Cardiac fibroblast (primary cell): ENCODE measurements at regions not wholly inside any gene's neighbourhood (a gene's known extent, or its start where the extent isn't known, plus 50 kb on each side); places are given as distances from the start of the nearest gene placed in this dataset.

Source experiments
- DNase-seq, 2 donors: peaks; one replicate each; pipeline versions ENCODE4 v3.0.0 to v3.0.0-alpha.2; 2010; ENCODE audit warnings: low read depth in 2 of 2
- H3K4me3 ChIP-seq, 2 donors: replicated peaks in 1 of 2; 1 replicate in 1 of 2; 2 replicates in 1 of 2; pipeline ENCODE4 v1.5.1; 2011; ENCODE audit warnings: low read depth in 2 of 2, low read length in 2 of 2, mild to moderate bottlenecking in 2 of 2, moderate library complexity in 1 of 2
- TF ChIP-seq, protein P1 (sequence below): IDR thresholded peaks from one replicate; pipeline ENCODE4 v1.5.1; 2011; ENCODE audit warnings: low read depth, mild to moderate bottlenecking, low read length, inconsistent platforms

- DNase-seq = no peak
- no peak overlapping the region for H3K4me3 ChIP-seq
- TF ChIP-seq, protein P1, sequence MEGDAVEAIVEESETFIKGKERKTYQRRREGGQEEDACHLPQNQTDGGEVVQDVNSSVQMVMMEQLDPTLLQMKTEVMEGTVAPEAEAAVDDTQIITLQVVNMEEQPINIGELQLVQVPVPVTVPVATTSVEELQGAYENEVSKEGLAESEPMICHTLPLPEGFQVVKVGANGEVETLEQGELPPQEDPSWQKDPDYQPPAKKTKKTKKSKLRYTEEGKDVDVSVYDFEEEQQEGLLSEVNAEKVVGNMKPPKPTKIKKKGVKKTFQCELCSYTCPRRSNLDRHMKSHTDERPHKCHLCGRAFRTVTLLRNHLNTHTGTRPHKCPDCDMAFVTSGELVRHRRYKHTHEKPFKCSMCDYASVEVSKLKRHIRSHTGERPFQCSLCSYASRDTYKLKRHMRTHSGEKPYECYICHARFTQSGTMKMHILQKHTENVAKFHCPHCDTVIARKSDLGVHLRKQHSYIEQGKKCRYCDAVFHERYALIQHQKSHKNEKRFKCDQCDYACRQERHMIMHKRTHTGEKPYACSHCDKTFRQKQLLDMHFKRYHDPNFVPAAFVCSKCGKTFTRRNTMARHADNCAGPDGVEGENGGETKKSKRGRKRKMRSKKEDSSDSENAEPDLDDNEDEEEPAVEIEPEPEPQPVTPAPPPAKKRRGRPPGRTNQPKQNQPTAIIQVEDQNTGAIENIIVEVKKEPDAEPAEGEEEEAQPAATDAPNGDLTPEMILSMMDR = no peak
Observed at GRCh38 chr6:43850314-43851203, 80.5 kb downstream of the VEGFA start.

- H3K4me3 ChIP-seq = no peak overlapping the region
- no peak for DNase-seq
- TF ChIP-seq, protein P1 = no peak
Observed at GRCh38 chr6:43849844-43850243, 79.8 kb downstream of the VEGFA start.

DNA sequence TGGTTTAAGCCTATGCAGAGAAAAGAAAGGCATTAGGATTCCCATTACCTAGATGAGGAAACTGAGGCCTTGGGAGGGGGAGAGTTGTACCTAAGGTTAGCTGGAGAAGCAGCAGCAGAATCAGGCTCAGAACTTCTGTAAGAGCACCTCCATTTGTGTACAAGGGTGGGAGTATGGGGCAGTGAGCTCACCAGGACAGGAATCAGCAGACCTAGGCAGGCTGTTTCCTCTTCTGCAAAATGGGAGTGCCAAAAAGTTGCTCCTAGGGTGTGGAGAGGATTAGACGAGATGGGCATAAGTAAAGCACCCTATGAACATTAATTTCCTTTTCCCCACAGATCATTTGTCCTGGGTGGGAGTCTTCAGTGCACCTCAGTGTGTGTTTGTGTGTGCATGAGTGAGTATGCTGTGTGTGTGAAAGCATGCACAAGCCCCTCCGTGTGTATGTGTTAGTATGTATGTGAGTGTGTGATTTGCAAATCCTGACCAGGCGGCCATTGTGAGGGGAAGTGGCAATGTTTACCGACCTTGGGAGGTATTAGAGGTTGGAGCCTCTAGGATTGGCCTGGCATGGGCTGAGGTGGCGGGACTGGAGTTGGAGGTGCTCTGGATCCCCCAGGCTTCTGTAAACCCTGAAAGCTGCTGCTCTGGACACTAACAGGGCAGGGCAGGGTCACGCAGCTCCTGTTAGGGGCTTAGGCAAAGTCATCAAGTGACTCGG lies 78.8 kb downstream of the VEGFA start:
- TF ChIP-seq, protein P1 = no peak
- H3K4me3 ChIP-seq = no peak overlapping the region
- no peak for DNase-seq

- no peak overlapping the region for H3K4me3 ChIP-seq
- TF ChIP-seq, protein P1 = no peak
- DNase-seq = no peak
Observed at GRCh38 chr6:43847741-43848630, 78.0 kb downstream of the VEGFA start.

DNA sequence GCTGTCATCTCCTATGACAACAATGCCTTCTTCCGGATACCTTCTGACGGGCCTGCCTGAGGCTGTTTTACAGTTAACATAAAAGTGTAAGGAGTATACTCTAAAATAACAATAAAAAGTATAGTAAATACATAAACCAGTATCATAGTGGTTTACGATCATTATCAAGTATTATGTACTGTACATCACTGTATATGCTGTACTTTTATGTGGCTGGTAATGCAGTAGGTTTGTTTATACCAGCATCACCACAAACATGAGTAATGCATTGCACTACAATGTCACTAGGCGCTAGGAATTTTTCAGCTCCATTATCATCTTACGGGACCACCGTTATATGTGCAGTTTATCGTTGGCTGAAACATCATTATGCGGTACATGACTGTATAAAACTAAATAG lies 76.5 kb downstream of the VEGFA start:
- TF ChIP-seq, protein P1 = no peak
- DNase-seq = no peak
- H3K4me3 ChIP-seq = no peak overlapping the region

DNA sequence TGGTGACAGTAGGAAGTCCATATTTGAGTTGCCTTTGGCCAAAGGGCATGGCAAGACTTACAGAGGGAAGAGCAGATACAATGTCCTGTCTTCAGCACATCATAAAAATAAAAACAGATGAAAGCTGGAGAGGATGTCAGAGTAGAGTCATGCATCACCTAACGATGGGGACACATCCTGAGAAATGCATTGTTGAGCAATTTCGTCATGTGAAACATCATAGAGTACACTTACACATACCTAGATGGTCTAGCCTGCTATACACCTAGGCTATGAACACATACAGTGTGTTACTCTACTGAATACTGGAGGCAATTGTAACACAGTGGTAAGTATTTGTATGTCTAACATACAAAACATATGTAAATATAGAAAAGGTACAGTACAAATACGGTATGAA lies 75.6 kb downstream of the VEGFA start:
- TF ChIP-seq, protein P1 = no peak
- no peak for DNase-seq
- no peak overlapping the region for H3K4me3 ChIP-seq
